Bronchial epithelial cell (primary cell): ENCODE measurements at regions not wholly inside any gene's neighbourhood (a gene's known extent, or its start where the extent isn't known, plus 50 kb on each side); places are given as distances from the start of the nearest gene placed in this dataset.
A peak's percentile ranks its signal among the peaks of the same experiment; 100 is the strongest.

Source experiments
- DNase-seq: peaks from one replicate; pipeline ENCODE4 v3.0.0-alpha.2; 2010; ENCODE audit warnings: low read depth
- FAIRE-seq: peaks from 2 replicates; lab custom pipeline; 2011; peaks lifted over from hg19 to GRCh38; lab: Jason Lieb, UNC
- H3K27me3 ChIP-seq: 2 replicates; pipeline ENCODE4 v1.5.1; 2011; ENCODE audit warnings: low read length; ENCODE audit not compliant: control insufficient read depth, insufficient read depth
- H3K36me3 ChIP-seq: 2 replicates; pipeline ENCODE4 v1.5.1; 2011; ENCODE audit warnings: low read length; ENCODE audit not compliant: control insufficient read depth, insufficient read depth
- H3K4me3 ChIP-seq: 2 replicates; pipeline ENCODE4 v1.5.1; 2011; ENCODE audit warnings: mild to moderate bottlenecking, low read depth, low read length, control low read depth
- CTCF ChIP-seq: IDR thresholded peaks from 2 replicates; pipeline ENCODE4 v1.5.1; 2011; ENCODE audit warnings: mild to moderate bottlenecking, moderate library complexity, low read length, control low read depth, inconsistent platforms; ENCODE audit not compliant: insufficient read depth, severe bottlenecking

- no peaks in the 10 kb centered on the region for H3K27me3 ChIP-seq
Measured at GRCh38 chr18:72636611-72637010, 92.5 kb upstream of the CBLN2 start.

GRCh38 chr18:72634500-72634899, 90.4 kb upstream of the CBLN2 start:
- DNase-seq, result no peak
- Histone ChIP-seq H3K4me3 (no peak overlapping the region), H3K36me3 (no peaks in the 10 kb centered on the region), H3K27me3 (no peaks in the 10 kb centered on the region)
- TF ChIP-seq CTCF, result no peak
- no peak for FAIRE-seq

More at GRCh38 chr18:72636611-72637010, 92.5 kb upstream of the CBLN2 start:
- DNase-seq, result no peak
- no peak overlapping the region for H3K4me3 ChIP-seq
- TF ChIP-seq CTCF, result no peak
- no peaks in the 10 kb centered on the region for H3K36me3 ChIP-seq
- no peak for FAIRE-seq

- no peak for TF ChIP-seq CTCF
- Histone ChIP-seq H3K4me3 (no peak overlapping the region), H3K27me3 (no peaks in the 10 kb centered on the region), H3K36me3 (no peaks in the 10 kb centered on the region)
- no peak for FAIRE-seq
- no peak for DNase-seq
Measured at GRCh38 chr18:72630991-72631390, 86.8 kb upstream of the CBLN2 start.

GRCh38 chr18:72623444-72623843, 79.3 kb upstream of the CBLN2 start:
- DNase-seq (no peak), FAIRE-seq (no peak)
- no peak for TF ChIP-seq CTCF

GRCh38 chr18:72613534-72613930, 69.4 kb upstream of the CBLN2 start:
- DNase-seq, result peak; percentile 2
- no peaks in the 10 kb centered on the region for H3K27me3 ChIP-seq
- no peak for TF ChIP-seq CTCF
- no peak for FAIRE-seq
- H3K36me3 ChIP-seq, result no peaks in the 10 kb centered on the region
- no peak overlapping the region for H3K4me3 ChIP-seq

More at GRCh38 chr18:72623444-72623843, 79.3 kb upstream of the CBLN2 start:
- Histone ChIP-seq H3K27me3 (no peaks in the 10 kb centered on the region), H3K36me3 (no peaks in the 10 kb centered on the region), H3K4me3 (no peak overlapping the region)

GRCh38 chr18:72612894-72613533, 68.9 kb upstream of the CBLN2 start:
- no peak for TF ChIP-seq CTCF
- DNase-seq (no peak), FAIRE-seq (no peak)
- Histone ChIP-seq H3K27me3 (no peaks in the 10 kb centered on the region), H3K4me3 (no peak overlapping the region), H3K36me3 (no peaks in the 10 kb centered on the region)
